ENCODE measurements at regions not wholly inside any gene's neighbourhood (a gene's known extent, or its start where the extent isn't known, plus 50 kb on each side); places are given as distances from the start of the nearest gene placed in this dataset.

DNA sequence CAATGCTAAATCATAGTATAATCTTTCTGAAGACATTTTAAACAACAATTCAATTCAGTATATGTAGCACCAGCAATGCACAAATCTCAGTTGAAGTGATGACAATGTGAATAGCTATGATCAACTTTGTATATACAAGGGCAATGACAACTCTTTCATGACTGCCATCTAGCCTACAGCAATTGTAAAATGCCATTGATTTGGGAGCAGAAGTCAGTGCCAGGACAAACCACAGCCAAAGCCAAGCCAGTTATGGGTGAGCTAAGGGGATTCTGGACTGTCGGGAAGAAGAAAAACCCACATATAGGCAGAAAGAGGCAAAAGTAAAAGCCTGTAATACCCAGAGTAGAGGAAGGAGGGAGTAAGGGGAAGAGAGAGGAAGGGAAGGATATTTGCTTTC, 238.6 kb downstream of the MID1IP1 start:
- Histone ChIP-seq H3K27me3 (no peaks in the 10 kb centered on the region), H3K4me1 (no peaks in the 10 kb centered on the region), H3K36me3 (no peaks in the 10 kb centered on the region), H3K9me3 (no peaks in the 10 kb centered on the region), H3K27ac (no peak overlapping the region), H3K4me3 (no peak overlapping the region)
- no peak for DNase-seq
- intact Hi-C loops (cut with DNase I): no loop called here
- TF ChIP-seq, protein P1, sequence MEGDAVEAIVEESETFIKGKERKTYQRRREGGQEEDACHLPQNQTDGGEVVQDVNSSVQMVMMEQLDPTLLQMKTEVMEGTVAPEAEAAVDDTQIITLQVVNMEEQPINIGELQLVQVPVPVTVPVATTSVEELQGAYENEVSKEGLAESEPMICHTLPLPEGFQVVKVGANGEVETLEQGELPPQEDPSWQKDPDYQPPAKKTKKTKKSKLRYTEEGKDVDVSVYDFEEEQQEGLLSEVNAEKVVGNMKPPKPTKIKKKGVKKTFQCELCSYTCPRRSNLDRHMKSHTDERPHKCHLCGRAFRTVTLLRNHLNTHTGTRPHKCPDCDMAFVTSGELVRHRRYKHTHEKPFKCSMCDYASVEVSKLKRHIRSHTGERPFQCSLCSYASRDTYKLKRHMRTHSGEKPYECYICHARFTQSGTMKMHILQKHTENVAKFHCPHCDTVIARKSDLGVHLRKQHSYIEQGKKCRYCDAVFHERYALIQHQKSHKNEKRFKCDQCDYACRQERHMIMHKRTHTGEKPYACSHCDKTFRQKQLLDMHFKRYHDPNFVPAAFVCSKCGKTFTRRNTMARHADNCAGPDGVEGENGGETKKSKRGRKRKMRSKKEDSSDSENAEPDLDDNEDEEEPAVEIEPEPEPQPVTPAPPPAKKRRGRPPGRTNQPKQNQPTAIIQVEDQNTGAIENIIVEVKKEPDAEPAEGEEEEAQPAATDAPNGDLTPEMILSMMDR (IDR thresholded peaks at IDR 0.05): no peak
- TF ChIP-seq POLR2A (IDR thresholded peaks at IDR 0.05) (no peak), EP300 (IDR thresholded peaks at IDR 0.05) (no peak), POLR2AphosphoS5 (IDR thresholded peaks at IDR 0.05) (no peak)
- WGBS, 2 donors: 93 to 94% methylated on average over 1 of the region's 1 CpG

DNA sequence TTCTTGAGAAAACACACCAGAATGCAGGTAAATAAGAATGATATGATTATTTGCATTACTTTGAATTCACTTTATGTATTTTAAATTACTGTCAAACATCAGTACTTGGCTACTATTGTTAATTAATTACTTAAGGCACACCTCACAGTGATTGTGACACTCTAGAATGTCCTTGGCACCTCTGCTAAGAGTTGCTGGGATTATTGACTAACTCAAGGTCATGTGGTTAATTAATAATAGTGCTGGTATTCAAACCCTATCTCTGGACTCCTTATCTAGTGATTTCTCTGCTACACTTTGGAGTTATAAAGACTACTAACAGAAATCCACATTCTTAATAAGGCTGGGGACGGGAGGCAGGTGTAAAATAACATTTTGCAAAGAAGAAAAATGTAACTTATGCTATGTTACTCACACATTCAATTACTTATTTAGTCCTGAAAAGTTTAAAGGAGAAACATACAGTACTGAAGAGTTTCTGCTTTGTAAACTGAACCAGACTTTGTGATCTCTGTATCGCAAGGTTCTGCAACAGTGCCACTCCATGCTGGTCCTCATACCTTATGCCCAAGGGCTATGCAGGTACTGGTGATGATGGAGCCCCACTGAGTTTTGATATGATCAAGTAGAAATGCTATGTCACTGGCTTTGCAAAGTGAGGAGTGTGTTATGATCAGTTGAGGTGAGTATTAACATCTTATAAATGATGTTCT, 242.7 kb downstream of the MID1IP1 start:
- 52 to 80% methylated on average over 2 of the region's 2 CpGs for WGBS, 2 donors
- no peak overlapping the region for H3K27ac ChIP-seq

DNA sequence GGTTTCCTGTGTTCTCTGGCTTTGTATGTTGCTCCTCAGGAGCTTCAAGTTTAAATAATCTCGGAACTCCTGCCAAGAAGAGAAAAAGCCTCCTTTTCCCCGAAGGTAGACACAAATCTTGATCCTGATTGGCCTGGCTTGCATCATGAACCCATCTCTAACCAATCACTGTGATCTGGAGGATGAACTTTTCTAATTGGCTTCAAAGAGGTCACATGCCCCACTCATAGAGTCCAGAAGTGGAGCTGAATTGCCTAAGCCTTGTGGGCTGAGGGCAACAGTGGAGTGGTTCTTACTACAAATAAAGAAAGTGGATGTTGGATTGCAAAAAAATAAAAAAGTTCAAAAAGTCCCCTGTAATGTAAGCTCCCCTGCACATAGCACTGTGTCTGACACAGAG, 245.9 kb downstream of the MID1IP1 start:
- no peaks in the 10 kb centered on the region for H3K36me3 ChIP-seq
- 89 to 94% methylated on average over 2 of the region's 2 CpGs for WGBS, 2 donors
- no peak for DNase-seq
- intact Hi-C loops (cut with DNase I): no loop called here
- TF ChIP-seq POLR2A (IDR thresholded peaks at IDR 0.05) (no peak), POLR2AphosphoS5 (IDR thresholded peaks at IDR 0.05) (no peak), EP300 (IDR thresholded peaks at IDR 0.05) (no peak)
- TF ChIP-seq, protein P1 (IDR thresholded peaks at IDR 0.05): no peak
- H3K4me1 ChIP-seq: no peaks in the 10 kb centered on the region
- H3K9me3 ChIP-seq: no peaks in the 10 kb centered on the region
- H3K27ac ChIP-seq: no peak overlapping the region
- H3K27me3 ChIP-seq: no peaks in the 10 kb centered on the region
- no peak overlapping the region for H3K4me3 ChIP-seq

More for the DNA sequence above, 242.7 kb downstream of the MID1IP1 start:
- Histone ChIP-seq H3K36me3 (no peaks in the 10 kb centered on the region), H3K4me1 (no peaks in the 10 kb centered on the region), H3K9me3 (no peaks in the 10 kb centered on the region), H3K27me3 (no peaks in the 10 kb centered on the region), H3K4me3 (no peak overlapping the region)
- TF ChIP-seq EP300 (IDR thresholded peaks at IDR 0.05) (no peak), POLR2AphosphoS5 (IDR thresholded peaks at IDR 0.05) (no peak), POLR2A (IDR thresholded peaks at IDR 0.05) (no peak)
- TF ChIP-seq, protein P1 (IDR thresholded peaks at IDR 0.05): no peak
- DNase-seq: no peak
- intact Hi-C loops (cut with DNase I): no loop called here

DNA sequence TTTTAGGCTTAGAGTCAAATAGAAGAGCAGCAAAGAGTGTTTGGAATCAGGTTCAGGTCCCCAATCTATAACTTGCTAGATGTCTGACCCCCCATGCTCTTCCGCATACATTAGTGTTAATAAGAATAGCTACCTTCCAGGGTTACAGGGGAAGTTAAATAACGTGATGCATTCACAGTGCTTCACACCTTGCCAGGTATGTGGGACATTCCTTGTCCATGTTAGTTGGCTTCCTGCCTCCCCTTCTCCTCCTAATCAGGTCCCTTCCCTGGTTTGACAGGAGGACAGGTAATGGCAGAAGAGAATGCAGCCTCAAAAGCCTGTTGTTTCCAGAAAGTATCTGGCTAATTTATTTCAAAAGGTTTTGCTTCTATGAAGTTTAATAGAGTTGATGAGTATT, 248.7 kb downstream of the MID1IP1 start:
- no peaks in the 10 kb centered on the region for H3K9me3 ChIP-seq
- no peak overlapping the region for H3K27ac ChIP-seq
- no peaks in the 10 kb centered on the region for H3K4me1 ChIP-seq
- no peak overlapping the region for H3K4me3 ChIP-seq
- TF ChIP-seq POLR2AphosphoS5 (IDR thresholded peaks at IDR 0.05): no peak
- TF ChIP-seq EP300 (IDR thresholded peaks at IDR 0.05): no peak
- TF ChIP-seq, protein P1 (IDR thresholded peaks at IDR 0.05): no peak
- TF ChIP-seq POLR2A (IDR thresholded peaks at IDR 0.05): no peak
- DNase-seq: no peak
- WGBS, 2 donors: 84 to 89% methylated on average over 2 of the region's 2 CpGs
- H3K36me3 ChIP-seq: no peaks in the 10 kb centered on the region
- no peaks in the 10 kb centered on the region for H3K27me3 ChIP-seq
- intact Hi-C loops (cut with DNase I): no loop called here

DNA sequence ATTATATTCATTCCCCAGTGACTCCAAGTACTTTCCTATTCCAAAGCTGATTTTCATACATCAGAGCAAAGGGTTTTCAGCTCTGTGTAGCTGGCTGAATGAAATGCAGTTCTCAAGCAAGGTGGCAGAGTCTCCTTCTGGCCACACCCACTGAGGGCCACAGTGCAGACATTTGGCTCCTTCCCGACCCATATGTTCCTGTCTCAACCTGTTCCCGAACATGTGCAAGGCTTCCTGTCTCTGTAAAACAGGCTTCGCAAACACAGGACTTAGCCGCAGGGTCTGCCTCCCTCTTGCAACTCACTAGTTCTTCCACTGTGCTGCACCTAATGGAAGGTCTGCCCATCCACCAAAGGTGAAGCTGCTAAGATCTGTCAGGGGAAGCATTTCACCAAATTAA, 249.2 kb downstream of the MID1IP1 start:
- Histone ChIP-seq H3K9me3 (no peaks in the 10 kb centered on the region), H3K4me3 (no peak overlapping the region), H3K27me3 (no peaks in the 10 kb centered on the region), H3K36me3 (no peaks in the 10 kb centered on the region), H3K27ac (no peak overlapping the region), H3K4me1 (no peaks in the 10 kb centered on the region)
- TF ChIP-seq POLR2AphosphoS5 (IDR thresholded peaks at IDR 0.05) (no peak), POLR2A (IDR thresholded peaks at IDR 0.05) (no peak), EP300 (IDR thresholded peaks at IDR 0.05) (no peak)
- TF ChIP-seq, protein P1 (IDR thresholded peaks at IDR 0.05): no peak
- 85 to 88% methylated on average over 4 of the region's 4 CpGs for WGBS, 2 donors
- intact Hi-C loops (cut with DNase I): no loop called here
- DNase-seq: no peak
